Caco-2 (cell line): ENCODE measurements at regions not wholly inside any gene's neighbourhood (a gene's known extent, or its start where the extent isn't known, plus 50 kb on each side); places are given as distances from the start of the nearest gene placed in this dataset.

ENCODE experiments used
- BruUV-seq: library from RNA; stranded (reverse); fragments of 400-500 nt; replicated peaks from 2 replicates; lab custom pipeline; 2021; lab: Mats Ljungman, UMichigan
- CTCF ChIA-PET: fragments of 300-600 bp; sonication (Branson Sonifier 250); formaldehyde crosslinking; loops from one replicate; lab custom pipeline; 2022; ENCODE audit warnings: antibody characterized with exemption; lab: Charles Lee
- POLR2A ChIA-PET: fragments of 300-600 bp; sonication (Branson Sonifier 250); formaldehyde crosslinking; loops from one replicate; lab custom pipeline; 2022; ENCODE audit warnings: antibody characterized with exemption; lab: Charles Lee
- DNase-seq, 2 experiments: peaks; one replicate each; pipeline versions ENCODE4 v3.0.0 to v3.0.0-alpha.2; 2020 to 2022
- H3K27me3 ChIP-seq: replicated peaks from 2 replicates; pipeline ENCODE4 v1.6.0; 2011; ENCODE audit warnings: low read length; ENCODE audit not compliant: control insufficient read depth, insufficient read depth
- H3K36me3 ChIP-seq: 2 replicates; pipeline ENCODE4 v1.5.1; 2011; ENCODE audit warnings: low read length; ENCODE audit not compliant: control insufficient read depth, insufficient read depth
- H3K4me1 ChIP-seq: fragments of 250-450 bp; sonication (Bioruptor Pico); 2 replicates; pipeline ENCODE4 v1.5.1; 2020; ENCODE audit warnings: mild to moderate bottlenecking
- H3K4me3 ChIP-seq: 2 replicates; pipeline ENCODE4 v1.5.1; 2011; ENCODE audit warnings: low read depth, mild to moderate bottlenecking, control low read depth, low read length
- H3K9me3 ChIP-seq: fragments of 250-450 bp; sonication (Bioruptor Pico); 2 replicates; pipeline ENCODE4 v1.5.1; 2020; ENCODE audit warnings: mild to moderate bottlenecking, moderate library complexity
- H3K27ac Mint-ChIP-seq: one replicate; pipeline ENCODE4 v1.8.0; 2022; ENCODE audit warnings: mixed read lengths; ENCODE audit not compliant: unreplicated experiment
- H3K27me3 Mint-ChIP-seq: one replicate; pipeline ENCODE4 v1.8.0; 2022; ENCODE audit warnings: mixed read lengths; ENCODE audit not compliant: insufficient read depth, unreplicated experiment
- H3K36me3 Mint-ChIP-seq: one replicate; pipeline ENCODE4 v1.8.0; 2022; ENCODE audit warnings: mild to moderate bottlenecking, mixed read lengths; ENCODE audit not compliant: insufficient read depth, unreplicated experiment
- H3K4me1 Mint-ChIP-seq: one replicate; pipeline ENCODE4 v1.8.0; 2022; ENCODE audit warnings: low read depth, mixed read lengths; ENCODE audit not compliant: unreplicated experiment
- H3K4me3 Mint-ChIP-seq: one replicate; pipeline ENCODE4 v1.8.0; 2022; ENCODE audit warnings: mild to moderate bottlenecking, moderate library complexity, mixed read lengths; ENCODE audit not compliant: unreplicated experiment
- H3K9me3 Mint-ChIP-seq: one replicate; pipeline ENCODE4 v1.8.0; 2022; ENCODE audit warnings: mixed read lengths; ENCODE audit not compliant: unreplicated experiment
- CTCF ChIP-seq, 2 experiments: fragments of 200-600 bp in 1 of 2; IDR thresholded peaks; 1 replicate in 1 of 2; 2 replicates in 1 of 2; pipeline versions ENCODE4 v1.5.1 to v1.8.0; 2011 to 2022; ENCODE audit warnings: antibody characterized with exemption in 1 of 2, control low read depth in 1 of 2, inconsistent platforms in 1 of 2, low read depth in 1 of 2, low read length in 1 of 2, mild to moderate bottlenecking in 1 of 2, moderate library complexity in 1 of 2; ENCODE audit not compliant: insufficient read depth in 1 of 2, severe bottlenecking in 1 of 2, unreplicated experiment in 1 of 2
- intact Hi-C: fragments of 100-400 bp; cut with micrococcal nuclease; formaldehyde crosslinking; loops from one replicate; pipeline ENCODE4 v1.10.0; 2022; ENCODE audit not compliant: unreplicated experiment

GRCh38 chr22:48333816-48334735 is 1493.6 kb downstream of the BRD1 start:
- Histone ChIP-seq H3K4me3 (no peak overlapping the region), H3K9me3 (no peaks in the 10 kb centered on the region), H3K36me3 (no peaks in the 10 kb centered on the region), H3K4me1 (no peaks in the 10 kb centered on the region), H3K27me3 (no peaks in the 10 kb centered on the region)
- CTCF ChIA-PET, result no interaction called here
- Mint-ChIP-seq H3K4me1 (no peaks in the 10 kb centered on the region), H3K9me3 (no peaks in the 10 kb centered on the region), H3K27ac (no peak overlapping the region), H3K27me3 (peaks cover 9% of the 10 kb centered on the region), H3K4me3 (no peak overlapping the region), H3K36me3 (peaks cover 5% of the 10 kb centered on the region)
- BruUV-seq, result no TSS peak
- intact Hi-C loops, result no loop called here
- TF ChIP-seq CTCF (IDR thresholded peaks at IDR 0.05; ENCODE audit: insufficient read depth in 1 of 2, low read depth in 1 of 2, low read length in 1 of 2, severe bottlenecking in 1 of 2, unreplicated experiment in 1 of 2), result no peak
- no peak for DNase-seq
- POLR2A ChIA-PET, result no interaction called here

- intact Hi-C loops, result no loop called here
- no TSS peak for BruUV-seq
- peaks cover 5% of the 10 kb centered on the region for H3K36me3 Mint-ChIP-seq
- H3K36me3 ChIP-seq, result no peaks in the 10 kb centered on the region
- no peaks in the 10 kb centered on the region for H3K27me3 ChIP-seq
- no peak overlapping the region for H3K4me3 ChIP-seq
- DNase-seq, result no peak
- peaks cover 7% of the 10 kb centered on the region for H3K27me3 Mint-ChIP-seq
- no peak for TF ChIP-seq CTCF (IDR thresholded peaks at IDR 0.05; ENCODE audit: insufficient read depth in 1 of 2, low read depth in 1 of 2, low read length in 1 of 2, severe bottlenecking in 1 of 2, unreplicated experiment in 1 of 2)
- H3K9me3 Mint-ChIP-seq, result no peaks in the 10 kb centered on the region
- POLR2A ChIA-PET, result no interaction called here
- no peak overlapping the region for H3K27ac Mint-ChIP-seq
- H3K4me1 ChIP-seq, result no peaks in the 10 kb centered on the region
- no peaks in the 10 kb centered on the region for H3K4me1 Mint-ChIP-seq
- H3K9me3 ChIP-seq, result no peaks in the 10 kb centered on the region
- CTCF ChIA-PET, result no interaction called here
- H3K4me3 Mint-ChIP-seq, result no peak overlapping the region
Measured at GRCh38 chr22:48333323-48333763, 1494.3 kb downstream of the BRD1 start.

- H3K27me3 ChIP-seq, result no peaks in the 10 kb centered on the region
- Mint-ChIP-seq H3K27me3 (peaks cover 6% of the 10 kb centered on the region), H3K4me3 (no peak overlapping the region), H3K36me3 (no peaks in the 10 kb centered on the region), H3K9me3 (no peaks in the 10 kb centered on the region), H3K27ac (no peak overlapping the region), H3K4me1 (no peaks in the 10 kb centered on the region)
- TF ChIP-seq CTCF (IDR thresholded peaks at IDR 0.05; ENCODE audit: insufficient read depth in 1 of 2, low read depth in 1 of 2, low read length in 1 of 2, severe bottlenecking in 1 of 2, unreplicated experiment in 1 of 2), result no peak
- H3K36me3 ChIP-seq, result no peaks in the 10 kb centered on the region
- H3K4me1 ChIP-seq, result no peaks in the 10 kb centered on the region
- DNase-seq, result no peak
- CTCF ChIA-PET, result no interaction called here
- POLR2A ChIA-PET, result no interaction called here
- intact Hi-C loops, result no loop called here
- no peaks in the 10 kb centered on the region for H3K9me3 ChIP-seq
- no peak overlapping the region for H3K4me3 ChIP-seq
- BruUV-seq, result no TSS peak
Measured at GRCh38 chr22:48332438-48333322, 1495.0 kb downstream of the BRD1 start.
